ENCODE measurements at regions not wholly inside any gene's neighbourhood (a gene's known extent, or its start where the extent isn't known, plus 50 kb on each side); places are given as distances from the start of the nearest gene placed in this dataset.
A peak's percentile ranks its signal among the peaks of the same experiment; 100 is the strongest.
"Not testable (repeated sequence)": the region's sequence is repeated elsewhere in the genome, so short reads cannot be mapped to it uniquely, and the experiment has no call there.

GRCh38 chr6:148602136-148602535 lies 144.7 kb upstream of the UST start:
- no peak for DNase-seq

GRCh38 chr6:148608199-148608951 lies 138.5 kb upstream of the UST start:
- DNase-seq, result no peak

GRCh38 chr6:148611213-148611612 lies 135.6 kb upstream of the UST start:
- peak in 2 of 14 donors; percentile 4 to 17 for DNase-seq

- no peak for DNase-seq
Measured at GRCh38 chr6:148612043-148612442, 134.8 kb upstream of the UST start.

GRCh38 chr6:148614602-148615001 lies 132.2 kb upstream of the UST start:
- no peak for DNase-seq

- no peak for DNase-seq
Measured at GRCh38 chr6:148616841-148617240, 130.0 kb upstream of the UST start.

GRCh38 chr6:148617530-148617929 lies 129.3 kb upstream of the UST start:
- DNase-seq, result no peak

- no peak for DNase-seq
Measured at GRCh38 chr6:148619891-148620290, 126.9 kb upstream of the UST start.

GRCh38 chr6:148620579-148621298 lies 126.1 kb upstream of the UST start:
- DNase-seq, result no peak

- no peak for DNase-seq
Measured at GRCh38 chr6:148625609-148626008, 121.2 kb upstream of the UST start.

GRCh38 chr6:148628251-148628650 lies 118.6 kb upstream of the UST start:
- no peak for DNase-seq

- DNase-seq, result no peak
Measured at GRCh38 chr6:148629181-148629580, 117.6 kb upstream of the UST start.

GRCh38 chr6:148629592-148630465 lies 117.0 kb upstream of the UST start:
- DNase-seq, result no peak

- no peak for DNase-seq
Measured at GRCh38 chr6:148635070-148635743, 111.6 kb upstream of the UST start.

GRCh38 chr6:148641836-148642235 lies 105.0 kb upstream of the UST start:
- not testable (repeated sequence) for DNase-seq

GRCh38 chr6:148643208-148643607 lies 103.6 kb upstream of the UST start:
- DNase-seq, result not testable (repeated sequence)

- not testable (repeated sequence) for DNase-seq
Measured at GRCh38 chr6:148645049-148645448, 101.8 kb upstream of the UST start.

GRCh38 chr6:148648754-148649453 lies 97.9 kb upstream of the UST start:
- no peak for DNase-seq

GRCh38 chr6:148649454-148649963 lies 97.3 kb upstream of the UST start:
- DNase-seq, result no peak

- no peak for DNase-seq
Measured at GRCh38 chr6:148650941-148651505, 95.8 kb upstream of the UST start.

- no peak for DNase-seq
Measured at GRCh38 chr6:148652205-148652604, 94.6 kb upstream of the UST start.
